H9 (cell line): ENCODE measurements at regions not wholly inside any gene's neighbourhood (a gene's known extent, or its start where the extent isn't known, plus 50 kb on each side); places are given as distances from the start of the nearest gene placed in this dataset.

Experiments
- DNase-seq: peaks from one replicate; pipeline ENCODE4 v3.0.0-alpha.2; 2017
- H2AFZ ChIP-seq: one replicate; pipeline ENCODE4 v1.6.1; 2013; ENCODE audit warnings: mild to moderate bottlenecking, low read length, control low read depth, moderate library complexity
- H2AK5ac ChIP-seq: 2 replicates; pipeline ENCODE4 v1.6.1; 2013; ENCODE audit warnings: low read length, control low read depth, mixed read lengths; ENCODE audit not compliant: insufficient read length
- H2BK120ac ChIP-seq: one replicate; pipeline ENCODE4 v1.6.1; 2013; ENCODE audit warnings: low read depth, mild to moderate bottlenecking, low read length, control low read depth, inconsistent platforms; ENCODE audit not compliant: poor library complexity, severe bottlenecking
- H2BK12ac ChIP-seq: 2 replicates; pipeline ENCODE4 v1.6.1; 2013; ENCODE audit warnings: low read length, control low read depth, mixed read lengths, low read depth; ENCODE audit not compliant: insufficient read length
- H2BK15ac ChIP-seq: 2 replicates; pipeline ENCODE4 v1.6.1; 2013; ENCODE audit warnings: low read depth, low read length, control low read depth
- H2BK20ac ChIP-seq: one replicate; pipeline ENCODE4 v1.6.1; 2013; ENCODE audit warnings: low read depth, mild to moderate bottlenecking, low read length, control low read depth, inconsistent platforms; ENCODE audit not compliant: poor library complexity, severe bottlenecking
- H2BK5ac ChIP-seq: 2 replicates; pipeline ENCODE4 v1.6.1; 2013; ENCODE audit warnings: low read length, control low read depth, mixed read lengths; ENCODE audit not compliant: insufficient read length
- H3K14ac ChIP-seq: 2 replicates; pipeline ENCODE4 v1.6.1; 2013; ENCODE audit warnings: low read length, control low read depth; ENCODE audit not compliant: insufficient read depth
- H3K18ac ChIP-seq: 2 replicates; pipeline ENCODE4 v1.6.1; 2013; ENCODE audit warnings: low read depth, mild to moderate bottlenecking, mixed read lengths, low read length, control low read depth; ENCODE audit not compliant: insufficient read length
- H3K23ac ChIP-seq: 2 replicates; pipeline ENCODE4 v1.6.1; 2013; ENCODE audit warnings: low read length, control low read depth, mixed read lengths, low read depth; ENCODE audit not compliant: insufficient read length
- H3K23me2 ChIP-seq: 2 replicates; pipeline ENCODE4 v1.6.1; 2013; ENCODE audit warnings: low read depth, mild to moderate bottlenecking, mixed read lengths, low read length, control low read depth; ENCODE audit not compliant: insufficient read length, poor library complexity, severe bottlenecking
- H3K27ac ChIP-seq: 2 replicates; pipeline ENCODE4 v1.5.1; 2013; ENCODE audit warnings: low read length, control low read depth, mixed read lengths, low read depth; ENCODE audit not compliant: insufficient read length
- H3K27me3 ChIP-seq: 2 replicates; pipeline ENCODE4 v1.6.1; 2013; ENCODE audit warnings: low read length, control low read depth, inconsistent platforms; ENCODE audit not compliant: insufficient read depth
- H3K4ac ChIP-seq: 2 replicates; pipeline ENCODE4 v1.6.1; 2013; ENCODE audit warnings: low read depth, mild to moderate bottlenecking, control low read depth, inconsistent platforms, low read length, moderate library complexity
- H3K4me1 ChIP-seq: 2 replicates; pipeline ENCODE4 v1.6.1; 2013; ENCODE audit warnings: low read length, control low read depth, inconsistent platforms; ENCODE audit not compliant: insufficient read depth
- H3K4me2 ChIP-seq: 2 replicates; pipeline ENCODE4 v1.6.1; 2013; ENCODE audit warnings: low read length, control low read depth, mixed read lengths; ENCODE audit not compliant: insufficient read length, insufficient read depth
- H3K56ac ChIP-seq: 2 replicates; pipeline ENCODE4 v1.6.1; 2013; ENCODE audit warnings: low read depth, mild to moderate bottlenecking, mixed read lengths, low read length, control low read depth; ENCODE audit not compliant: insufficient read length
- H3K79me1 ChIP-seq: 2 replicates; pipeline ENCODE4 v1.6.1; 2013; ENCODE audit warnings: low read depth, mild to moderate bottlenecking, moderate library complexity, low read length, control low read depth, inconsistent platforms; ENCODE audit not compliant: insufficient read depth, poor library complexity, severe bottlenecking
- H3K79me2 ChIP-seq: 2 replicates; pipeline ENCODE4 v1.6.1; 2013; ENCODE audit warnings: low read length, control low read depth, inconsistent platforms; ENCODE audit not compliant: insufficient read depth
- H3K9ac ChIP-seq: 2 replicates; pipeline ENCODE4 v1.6.1; 2013; ENCODE audit warnings: low read length, control low read depth, mixed read lengths; ENCODE audit not compliant: insufficient read length; ENCODE audit errors: extremely low read depth
- H3K9me3 ChIP-seq: one replicate; pipeline ENCODE4 v1.6.1; 2013; ENCODE audit warnings: low read depth, low read length, inconsistent platforms; ENCODE audit not compliant: control insufficient read depth
- H3T11ph ChIP-seq: one replicate; pipeline ENCODE4 v1.6.1; 2013; ENCODE audit warnings: mild to moderate bottlenecking, low read length, control low read depth, inconsistent platforms
- H4K20me1 ChIP-seq: one replicate; pipeline ENCODE4 v1.6.1; 2013; ENCODE audit not compliant: control insufficient read depth, insufficient read length, insufficient read depth
- H4K5ac ChIP-seq: 2 replicates; pipeline ENCODE4 v1.6.1; 2013; ENCODE audit warnings: low read depth, mild to moderate bottlenecking, mixed read lengths, low read length, control low read depth; ENCODE audit not compliant: insufficient read length
- H4K8ac ChIP-seq: replicated peaks from 2 replicates; pipeline ENCODE4 v1.6.1; 2013; ENCODE audit warnings: low read length, control low read depth, mixed read lengths, low read depth; ENCODE audit not compliant: insufficient read length
- H4K91ac ChIP-seq: 2 replicates; pipeline ENCODE4 v1.6.1; 2013; ENCODE audit warnings: low read depth, mild to moderate bottlenecking, moderate library complexity, mixed read lengths, low read length, control low read depth; ENCODE audit not compliant: insufficient read length
- H3K27ac Mint-ChIP-seq, 3 experiments: 2 replicates in 2 of 3; 3 replicates in 1 of 3; pipeline ENCODE4 v1.8.0; 2020 to 2021; ENCODE audit warnings: mixed read lengths in 3 of 3, mild to moderate bottlenecking in 1 of 3, moderate library complexity in 1 of 3
- H3K27me3 Mint-ChIP-seq: 2 replicates; pipeline ENCODE4 v1.8.0; 2021; ENCODE audit warnings: low read depth, mild to moderate bottlenecking, moderate library complexity, mixed read lengths
- H3K36me3 Mint-ChIP-seq, 3 experiments: 2 replicates in 2 of 3; 3 replicates in 1 of 3; pipeline ENCODE4 v1.8.0; 2020 to 2021; ENCODE audit warnings: low read depth in 3 of 3, mixed read lengths in 3 of 3; ENCODE audit not compliant: insufficient read depth in 1 of 3
- H3K4me1 Mint-ChIP-seq, 2 experiments: 2 replicates each; pipeline ENCODE4 v1.8.0; 2020; ENCODE audit warnings: mixed read lengths in 2 of 2
- H3K4me3 Mint-ChIP-seq, 2 experiments: 2 replicates in 1 of 2; 3 replicates in 1 of 2; pipeline ENCODE4 v1.8.0; 2020 to 2021; ENCODE audit warnings: mild to moderate bottlenecking in 2 of 2, mixed read lengths in 2 of 2, moderate library complexity in 1 of 2
- H3K9me3 Mint-ChIP-seq, 2 experiments: 2 replicates in 1 of 2; 3 replicates in 1 of 2; pipeline ENCODE4 v1.8.0; 2020; ENCODE audit warnings: mild to moderate bottlenecking in 2 of 2, mixed read lengths in 2 of 2, moderate library complexity in 1 of 2
- WGBS: extraction: QIAGEN DNeasy Blood & Tissue Kit; methylation state at CpG from one replicate; pipeline ENCODE4 v1.1.7; 2013; ENCODE audit warnings: missing lambda C conversion rate, low lambda C conversion rate, mixed read lengths; ENCODE audit not compliant: insufficient read length; ENCODE audit errors: extremely low coverage; 5-methylcytosine and 5-hydroxymethylcytosine counted together
- TF ChIP-seq, protein P1 (sequence below): fragments of 200-600 bp; sonication (generic); conservative IDR thresholded peaks from 3 replicates; pipeline ENCODE4 v1.8.0; 2021; ENCODE audit warnings: antibody characterized with exemption, mild to moderate bottlenecking

DNA sequence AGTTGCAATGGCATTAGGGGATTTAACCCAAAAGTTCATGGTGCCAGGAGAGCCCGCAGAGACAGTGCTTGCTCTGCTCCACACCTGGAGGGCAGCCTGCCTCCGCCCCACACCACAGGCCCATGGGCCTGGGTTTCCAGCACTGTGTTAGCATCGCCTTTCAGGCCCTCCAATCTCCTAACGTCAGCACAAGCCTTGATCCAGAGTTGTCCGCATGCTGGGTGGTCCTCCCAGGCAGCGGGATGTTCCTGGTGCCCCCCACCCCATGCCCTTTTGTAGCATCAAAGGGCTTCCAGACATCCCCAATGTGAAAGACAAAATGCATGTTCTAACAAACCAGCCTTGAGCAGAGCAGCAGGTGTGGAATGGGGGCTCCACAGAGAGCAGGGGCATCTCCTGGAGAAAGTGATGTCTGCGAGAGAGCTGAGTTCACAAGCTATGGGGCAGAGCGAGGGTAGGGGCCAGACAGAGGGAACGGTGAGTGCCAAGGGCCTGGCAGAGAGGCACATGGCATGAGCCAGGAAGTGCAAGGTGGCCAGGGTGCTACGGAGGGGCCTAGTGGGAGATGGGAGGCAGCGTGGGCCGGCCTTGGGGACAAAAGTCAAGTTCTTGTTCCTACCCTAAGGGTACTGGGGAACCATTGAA lies 119.2 kb downstream of the CYP26B1 start:
- peak; percentile 12 for DNase-seq

More for the DNA sequence above, 119.2 kb downstream of the CYP26B1 start:
- Histone ChIP-seq H2AFZ (no peak overlapping the region), H4K5ac (no peak overlapping the region), H2BK20ac (no peak overlapping the region), H3K27me3 (no peaks in the 10 kb centered on the region), H3T11ph (no peak overlapping the region), H2AK5ac (no peak overlapping the region), H3K79me1 (no peaks in the 10 kb centered on the region), H3K14ac (no peak overlapping the region), H3K9me3 (no peaks in the 10 kb centered on the region), H2BK5ac (no peak overlapping the region), H4K20me1 (no peaks in the 10 kb centered on the region), H3K4ac (no peak overlapping the region), H3K4me1 (no peaks in the 10 kb centered on the region), H3K23ac (no peak overlapping the region), H3K18ac (no peak overlapping the region), H3K9ac (no peak overlapping the region), H4K91ac (no peak overlapping the region), H3K79me2 (no peaks in the 10 kb centered on the region), H3K27ac (no peak overlapping the region), H2BK12ac (no peak overlapping the region), H3K23me2 (no peaks in the 10 kb centered on the region), H2BK15ac (no peak overlapping the region), H2BK120ac (no peak overlapping the region), H3K4me2 (no peak overlapping the region), H3K56ac (no peak overlapping the region), H4K8ac (no peak overlapping the region)
- Mint-ChIP-seq H3K4me1 (peaks cover 3 to 9% of the 10 kb centered on the region in 2 experiments; a peak in 3 of 4 replicates), H3K27ac (peak overlapping the region in 1 of 3 experiments; percentile 60; a peak in 1 of 7 replicates), H3K36me3 (no peaks in the 10 kb centered on the region), H3K4me3 (no peak overlapping the region), H3K27me3 (no peaks in the 10 kb centered on the region), H3K9me3 (no peaks in the 10 kb centered on the region; a peak in 1 of 5 replicates)
- no CpG with 5 or more reads among the region's 12 CpGs for WGBS
- TF ChIP-seq, protein P1, sequence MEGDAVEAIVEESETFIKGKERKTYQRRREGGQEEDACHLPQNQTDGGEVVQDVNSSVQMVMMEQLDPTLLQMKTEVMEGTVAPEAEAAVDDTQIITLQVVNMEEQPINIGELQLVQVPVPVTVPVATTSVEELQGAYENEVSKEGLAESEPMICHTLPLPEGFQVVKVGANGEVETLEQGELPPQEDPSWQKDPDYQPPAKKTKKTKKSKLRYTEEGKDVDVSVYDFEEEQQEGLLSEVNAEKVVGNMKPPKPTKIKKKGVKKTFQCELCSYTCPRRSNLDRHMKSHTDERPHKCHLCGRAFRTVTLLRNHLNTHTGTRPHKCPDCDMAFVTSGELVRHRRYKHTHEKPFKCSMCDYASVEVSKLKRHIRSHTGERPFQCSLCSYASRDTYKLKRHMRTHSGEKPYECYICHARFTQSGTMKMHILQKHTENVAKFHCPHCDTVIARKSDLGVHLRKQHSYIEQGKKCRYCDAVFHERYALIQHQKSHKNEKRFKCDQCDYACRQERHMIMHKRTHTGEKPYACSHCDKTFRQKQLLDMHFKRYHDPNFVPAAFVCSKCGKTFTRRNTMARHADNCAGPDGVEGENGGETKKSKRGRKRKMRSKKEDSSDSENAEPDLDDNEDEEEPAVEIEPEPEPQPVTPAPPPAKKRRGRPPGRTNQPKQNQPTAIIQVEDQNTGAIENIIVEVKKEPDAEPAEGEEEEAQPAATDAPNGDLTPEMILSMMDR, result no peak
